ENCODE measurements at regions not wholly inside any gene's neighbourhood (a gene's known extent, or its start where the extent isn't known, plus 50 kb on each side); places are given as distances from the start of the nearest gene placed in this dataset.

DNA sequence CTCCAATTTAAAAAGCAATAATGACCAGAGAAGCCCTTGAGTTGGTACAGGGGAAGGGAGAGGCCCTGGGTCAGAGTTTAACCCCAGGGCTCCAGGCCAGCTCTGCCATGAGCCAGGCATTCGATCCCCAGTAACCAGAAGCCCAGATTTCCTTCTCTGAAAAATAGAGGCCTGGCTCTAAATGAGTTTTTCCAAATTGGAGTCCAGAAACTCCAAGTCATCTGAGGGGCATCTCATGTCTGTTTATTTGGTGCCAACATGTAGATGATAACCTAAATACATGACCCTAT lies 381.9 kb downstream of the CTTN start:
- TF ChIP-seq, protein P1, sequence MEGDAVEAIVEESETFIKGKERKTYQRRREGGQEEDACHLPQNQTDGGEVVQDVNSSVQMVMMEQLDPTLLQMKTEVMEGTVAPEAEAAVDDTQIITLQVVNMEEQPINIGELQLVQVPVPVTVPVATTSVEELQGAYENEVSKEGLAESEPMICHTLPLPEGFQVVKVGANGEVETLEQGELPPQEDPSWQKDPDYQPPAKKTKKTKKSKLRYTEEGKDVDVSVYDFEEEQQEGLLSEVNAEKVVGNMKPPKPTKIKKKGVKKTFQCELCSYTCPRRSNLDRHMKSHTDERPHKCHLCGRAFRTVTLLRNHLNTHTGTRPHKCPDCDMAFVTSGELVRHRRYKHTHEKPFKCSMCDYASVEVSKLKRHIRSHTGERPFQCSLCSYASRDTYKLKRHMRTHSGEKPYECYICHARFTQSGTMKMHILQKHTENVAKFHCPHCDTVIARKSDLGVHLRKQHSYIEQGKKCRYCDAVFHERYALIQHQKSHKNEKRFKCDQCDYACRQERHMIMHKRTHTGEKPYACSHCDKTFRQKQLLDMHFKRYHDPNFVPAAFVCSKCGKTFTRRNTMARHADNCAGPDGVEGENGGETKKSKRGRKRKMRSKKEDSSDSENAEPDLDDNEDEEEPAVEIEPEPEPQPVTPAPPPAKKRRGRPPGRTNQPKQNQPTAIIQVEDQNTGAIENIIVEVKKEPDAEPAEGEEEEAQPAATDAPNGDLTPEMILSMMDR (IDR thresholded peaks at IDR 0.05): no peak
- DNase-seq (no peak), ATAC-seq (no peak)
- Histone ChIP-seq H3K4me1 (no peaks in the 10 kb centered on the region), H3K9me3 (no peaks in the 10 kb centered on the region), H3K27me3 (ENCODE audit: insufficient read depth in 3 of 3, low read length in 2 of 3) (no peaks in the 10 kb centered on the region), H3K4me3 (no peak overlapping the region), H3K27ac (no peak overlapping the region), H3K36me3 (ENCODE audit: insufficient read depth in 1 of 2, low read depth in 1 of 2) (no peaks in the 10 kb centered on the region)
- WGBS, 3 donors: 7 to 38% (median 27%) methylated on average over 1 of the region's 1 CpG
- intact Hi-C loops (cut with DNase I): no loop called here

DNA sequence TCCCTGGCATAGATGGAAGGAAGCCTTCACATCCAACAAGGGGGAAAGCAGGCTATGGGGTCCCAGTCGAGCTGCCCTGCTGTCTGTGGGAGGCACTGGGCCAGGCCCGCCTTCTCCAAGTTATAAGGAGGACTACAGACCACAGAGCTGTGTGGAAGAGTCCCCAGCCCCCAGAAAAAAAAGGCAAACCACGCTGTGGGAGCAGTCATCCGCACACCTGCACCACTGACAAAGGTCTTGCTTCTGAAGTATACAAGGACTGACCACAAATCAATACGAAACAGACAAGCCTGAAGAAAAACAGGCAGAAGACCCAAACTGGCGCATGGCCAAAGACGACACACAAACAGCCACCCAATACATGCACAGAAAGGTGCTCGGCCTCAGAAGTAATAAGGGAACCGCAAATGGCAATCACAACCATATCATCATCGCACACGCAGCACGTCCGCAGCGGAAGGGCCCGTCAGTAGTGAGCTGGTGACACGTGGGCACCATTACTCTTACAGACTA lies 384.1 kb downstream of the CTTN start:
- no peaks in the 10 kb centered on the region for H3K27me3 ChIP-seq (ENCODE audit: insufficient read depth in 3 of 3, low read length in 2 of 3)
- no peak overlapping the region for H3K27ac ChIP-seq
- ATAC-seq (no peak), DNase-seq (no peak)
- no peaks in the 10 kb centered on the region for H3K4me1 ChIP-seq
- TF ChIP-seq, protein P1 (IDR thresholded peaks at IDR 0.05): no peak
- 76 to 88% (median 83%) methylated on average over 16 of the region's 16 CpGs for WGBS, 3 donors
- no peak overlapping the region for H3K4me3 ChIP-seq
- no peaks in the 10 kb centered on the region for H3K36me3 ChIP-seq (ENCODE audit: insufficient read depth in 1 of 2, low read depth in 1 of 2)
- H3K9me3 ChIP-seq: no peaks in the 10 kb centered on the region
- intact Hi-C loops (cut with DNase I): no loop called here

DNA sequence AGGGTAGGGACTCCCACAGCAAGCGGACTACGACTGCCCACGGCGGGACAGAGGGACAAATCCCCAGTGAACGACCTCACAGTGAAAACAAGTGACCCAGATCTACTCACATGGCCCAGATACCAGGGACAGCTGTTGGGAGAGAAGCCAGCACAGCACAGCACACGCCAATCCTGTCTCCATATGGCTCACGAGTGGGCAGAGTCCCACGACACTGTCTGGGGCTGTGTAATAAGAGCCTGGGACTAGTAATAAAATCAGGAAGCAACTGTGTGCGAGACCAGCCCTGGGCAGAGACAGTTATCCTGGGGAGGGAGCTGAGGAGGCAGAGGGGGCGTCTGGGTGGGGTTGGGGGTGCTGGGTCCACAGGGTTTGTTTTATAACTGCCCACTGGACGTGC lies 385.0 kb downstream of the CTTN start:
- WGBS, 3 donors: 12 to 20% (median 19%) methylated on average over 11 of the region's 11 CpGs
- no peak for DNase-seq
- TF ChIP-seq, protein P1 (IDR thresholded peaks at IDR 0.05): no peak
- Histone ChIP-seq H3K36me3 (ENCODE audit: insufficient read depth in 1 of 2, low read depth in 1 of 2) (no peaks in the 10 kb centered on the region), H3K27me3 (ENCODE audit: insufficient read depth in 3 of 3, low read length in 2 of 3) (no peaks in the 10 kb centered on the region), H3K4me1 (no peaks in the 10 kb centered on the region), H3K27ac (no peak overlapping the region), H3K9me3 (no peaks in the 10 kb centered on the region), H3K4me3 (no peak overlapping the region)
- ATAC-seq: peak; percentile 33 to 72 (median 57)
- intact Hi-C loops (cut with DNase I): no loop called here

DNA sequence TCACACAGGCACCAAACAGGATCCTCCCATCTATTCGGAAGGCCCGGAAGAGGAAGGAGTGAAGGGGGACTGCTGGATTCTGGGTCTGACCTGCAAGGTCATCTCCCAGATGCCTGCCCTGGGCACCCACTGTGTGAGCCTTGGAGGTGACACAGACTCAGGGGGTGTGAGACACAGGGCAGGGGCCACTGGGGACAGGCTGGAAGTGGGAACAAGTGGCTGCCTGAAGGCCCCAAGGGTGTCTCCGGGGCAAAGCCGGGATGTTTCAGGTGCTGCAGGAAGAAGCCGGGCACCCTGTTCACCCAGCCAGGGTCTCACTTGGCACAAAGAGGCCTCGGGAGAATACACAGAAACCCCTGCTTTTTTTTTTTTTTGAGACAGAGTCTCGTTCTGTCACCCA lies 385.5 kb downstream of the CTTN start:
- H3K27me3 ChIP-seq (ENCODE audit: insufficient read depth in 3 of 3, low read length in 2 of 3): peaks cover 0 to 1% (median 0%) of the 10 kb centered on the region in 3 donors
- no peaks in the 10 kb centered on the region for H3K36me3 ChIP-seq (ENCODE audit: insufficient read depth in 1 of 2, low read depth in 1 of 2)
- intact Hi-C loops (cut with DNase I): no loop called here
- 77 to 79% (median 77%) methylated on average over 7 of the region's 7 CpGs for WGBS, 3 donors
- H3K9me3 ChIP-seq: no peaks in the 10 kb centered on the region
- no peaks in the 10 kb centered on the region for H3K4me1 ChIP-seq
- DNase-seq (no peak), ATAC-seq (no peak)
- H3K4me3 ChIP-seq: no peak overlapping the region
- TF ChIP-seq, protein P1 (IDR thresholded peaks at IDR 0.05): no peak
- H3K27ac ChIP-seq: no peak overlapping the region

DNA sequence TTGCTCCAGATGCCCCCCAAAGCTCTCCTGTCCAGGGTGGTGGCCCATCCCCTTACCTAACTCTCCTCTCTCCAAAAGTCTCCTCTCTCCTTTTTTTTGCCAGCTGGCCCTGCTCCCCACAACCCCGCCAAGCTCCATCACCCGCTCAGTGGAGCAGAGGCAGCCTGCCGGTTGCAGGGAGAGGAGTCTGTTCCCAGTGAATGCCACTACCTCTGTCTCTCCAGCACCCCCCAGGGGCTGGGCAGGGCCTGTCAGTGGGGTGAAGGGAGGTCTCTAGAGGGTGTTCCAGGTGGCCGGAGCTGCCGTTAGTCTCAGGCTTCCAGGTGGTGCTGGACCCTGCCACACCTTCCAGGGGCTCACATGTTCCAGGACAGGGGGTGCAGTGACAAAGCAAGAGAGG lies 387.0 kb downstream of the CTTN start:
- Histone ChIP-seq H3K4me1 (no peaks in the 10 kb centered on the region), H3K4me3 (no peak overlapping the region), H3K36me3 (ENCODE audit: insufficient read depth in 1 of 2, low read depth in 1 of 2) (no peaks in the 10 kb centered on the region), H3K27me3 (ENCODE audit: insufficient read depth in 3 of 3, low read length in 2 of 3) (peaks cover 0 to 2% (median 0%) of the 10 kb centered on the region in 3 donors), H3K9me3 (no peaks in the 10 kb centered on the region), H3K27ac (no peak overlapping the region)
- intact Hi-C loops (cut with DNase I): no loop called here
- TF ChIP-seq, protein P1 (IDR thresholded peaks at IDR 0.05): no peak
- DNase-seq: no peak
- 83 to 86% (median 83%) methylated on average over 5 of the region's 5 CpGs for WGBS, 3 donors
- no peak for ATAC-seq
